Left renal pelvis (tissue), 4 donors: ENCODE measurements at regions not wholly inside any gene's neighbourhood (a gene's known extent, or its start where the extent isn't known, plus 50 kb on each side); places are given as distances from the start of the nearest gene placed in this dataset.
A peak's percentile ranks its signal among the peaks of the same experiment; 100 is the strongest.

Experiments
- DNase-seq, 4 donors: peaks; one replicate each; pipeline ENCODE4 v3.0.0-alpha.2; 2013; ENCODE audit warnings: low read depth in 4 of 4, low spot score in 3 of 4

DNA sequence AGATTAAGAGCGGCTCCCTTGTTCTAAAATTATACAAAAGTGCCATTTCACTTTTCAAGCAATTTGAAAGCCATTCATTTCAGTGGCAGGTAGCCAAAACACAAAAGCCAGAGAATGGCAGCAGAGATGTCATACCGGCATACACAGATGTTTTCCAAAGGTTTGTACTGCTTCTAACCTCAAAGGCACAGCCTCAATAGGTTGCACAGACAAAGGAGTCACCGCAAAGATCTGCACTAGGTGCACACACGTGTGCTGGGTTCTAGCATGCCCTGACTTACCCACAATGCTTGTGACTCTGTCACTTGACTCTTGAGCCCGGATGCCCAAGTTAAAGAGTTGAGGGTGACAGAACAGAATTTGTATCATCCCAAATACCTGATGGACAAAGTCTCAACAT, 448.9 kb upstream of the ADGRL2 start:
- no peak for DNase-seq

DNA sequence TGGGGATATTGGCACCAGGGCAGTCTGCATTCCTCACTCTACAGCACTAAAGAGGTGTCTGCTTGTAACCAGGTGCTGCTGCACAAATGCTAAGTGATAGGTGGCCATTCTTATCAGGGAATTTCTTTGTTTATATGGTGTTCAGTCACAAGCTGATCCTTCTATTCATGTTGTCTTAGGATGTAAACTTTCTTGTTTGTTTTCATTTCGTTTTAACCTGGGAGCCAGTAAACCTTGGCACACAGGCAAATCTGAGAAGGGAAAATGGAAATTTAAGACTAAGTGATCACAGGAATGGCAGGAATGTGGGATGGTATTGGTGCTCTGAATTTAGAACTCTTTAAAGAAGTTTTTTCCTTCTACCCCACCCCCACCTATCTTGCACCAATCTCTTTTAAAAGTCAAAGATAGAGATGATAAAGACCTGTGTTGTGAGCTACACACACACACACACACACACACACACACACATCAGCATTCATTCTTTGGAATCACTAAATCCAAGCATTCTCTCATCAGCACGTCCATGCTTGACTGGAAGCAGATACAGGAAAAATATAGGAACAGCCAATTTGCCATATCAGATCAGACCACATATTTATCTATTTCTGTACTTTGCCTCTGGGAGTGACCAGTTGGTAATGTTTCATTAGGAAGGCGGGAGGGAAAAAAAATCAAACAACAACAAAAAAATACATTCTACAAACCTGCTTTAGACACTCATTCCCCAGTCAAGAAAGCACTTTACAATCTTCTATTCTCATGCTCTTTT, 451.4 kb upstream of the ADGRL2 start:
- DNase-seq: no peak

- no peak for DNase-seq
Measured at GRCh38 chr1:81345110-81345509, 455.6 kb upstream of the ADGRL2 start.

DNA sequence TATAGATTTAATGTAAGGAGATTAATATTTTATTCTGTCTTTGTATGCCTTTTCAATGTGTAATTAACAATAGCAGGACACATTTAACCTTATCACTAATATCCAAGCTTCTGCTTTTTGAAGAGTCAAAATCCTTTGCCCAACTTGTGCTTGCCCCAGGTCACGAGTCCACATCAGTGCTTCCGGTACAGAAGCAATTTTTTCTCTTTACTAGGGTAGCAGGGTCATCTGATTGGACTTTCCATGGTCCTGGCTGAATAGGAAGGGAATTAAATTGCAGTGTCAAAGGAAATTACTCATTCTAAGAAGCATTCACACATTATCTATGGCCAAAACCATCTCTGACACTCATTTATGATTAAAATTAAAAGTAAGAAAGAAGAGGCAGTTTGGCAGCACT, 460.5 kb upstream of the ADGRL2 start:
- DNase-seq: no peak

GRCh38 chr1:81337226-81337625, 463.5 kb upstream of the ADGRL2 start:
- DNase-seq: no peak

GRCh38 chr1:81335876-81336275, 464.9 kb upstream of the ADGRL2 start:
- DNase-seq: no peak

- DNase-seq: no peak
Measured at GRCh38 chr1:81330521-81330920, 470.2 kb upstream of the ADGRL2 start.

DNA sequence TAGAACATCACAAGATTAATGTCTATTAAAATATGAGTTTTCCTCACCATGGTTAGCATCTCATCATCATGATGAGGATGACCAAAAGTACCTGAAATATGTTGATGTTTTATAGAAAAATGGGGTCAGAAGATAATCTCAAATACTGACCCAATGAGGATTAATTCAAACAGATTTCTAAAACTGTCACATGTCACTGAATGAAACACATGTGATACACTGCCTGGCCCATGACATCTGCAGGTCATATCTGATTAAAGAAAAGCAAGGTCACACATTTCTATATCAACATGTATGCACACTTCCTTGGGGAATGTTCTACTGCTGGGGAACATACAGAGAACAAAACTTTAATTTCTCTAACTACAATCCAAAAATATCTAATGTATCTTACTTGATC, 470.6 kb upstream of the ADGRL2 start:
- DNase-seq: no peak

DNA sequence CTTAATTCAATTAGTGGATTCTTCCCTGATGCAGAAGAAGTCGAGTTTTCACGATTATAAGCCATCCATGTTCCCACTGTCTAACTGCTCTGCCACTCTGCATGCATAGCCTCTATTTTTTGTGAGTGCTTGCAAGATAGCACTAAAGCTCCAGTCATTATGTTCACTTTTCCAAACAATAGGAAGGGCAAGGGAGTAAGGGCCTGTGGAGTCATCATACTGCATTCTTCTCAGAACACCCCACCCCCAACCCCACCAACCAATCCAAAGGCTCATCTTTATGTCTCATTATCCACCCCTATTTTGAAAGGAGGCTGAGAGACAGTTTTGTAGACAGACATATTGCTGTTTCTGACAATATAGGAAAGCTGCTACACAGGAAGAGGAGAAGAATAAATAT, 471.7 kb upstream of the ADGRL2 start:
- DNase-seq: no peak

GRCh38 chr1:81327743-81328142, 473.0 kb upstream of the ADGRL2 start:
- DNase-seq: no peak

DNA sequence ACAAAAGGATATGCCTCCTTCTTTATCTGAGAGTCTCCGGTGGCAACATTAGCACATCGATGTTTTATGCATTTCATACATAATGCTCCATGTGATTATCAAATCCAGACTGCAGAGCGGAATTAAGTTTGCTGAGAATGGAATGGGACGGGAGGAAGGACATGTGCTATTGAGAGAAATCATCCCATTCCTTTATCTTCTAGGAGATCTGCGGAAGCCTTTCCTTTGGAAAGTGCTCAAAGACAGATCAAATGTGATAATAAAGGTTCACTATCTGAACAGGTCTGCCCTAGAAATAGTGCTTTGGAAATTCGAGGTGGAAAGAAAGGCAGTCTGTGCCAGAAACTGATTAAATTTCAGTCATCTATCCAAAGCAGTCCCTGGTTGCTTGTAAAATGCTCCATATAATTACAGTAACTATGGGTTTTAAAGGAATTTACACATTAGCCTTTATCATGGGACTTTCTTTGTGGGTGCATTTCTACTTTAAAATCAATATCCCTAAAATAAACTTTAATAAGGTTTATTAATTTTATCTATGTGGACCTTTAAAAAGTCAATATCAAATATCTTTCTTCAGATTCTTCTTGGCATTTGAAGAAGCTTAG, 473.5 kb upstream of the ADGRL2 start:
- DNase-seq: no peak

DNA sequence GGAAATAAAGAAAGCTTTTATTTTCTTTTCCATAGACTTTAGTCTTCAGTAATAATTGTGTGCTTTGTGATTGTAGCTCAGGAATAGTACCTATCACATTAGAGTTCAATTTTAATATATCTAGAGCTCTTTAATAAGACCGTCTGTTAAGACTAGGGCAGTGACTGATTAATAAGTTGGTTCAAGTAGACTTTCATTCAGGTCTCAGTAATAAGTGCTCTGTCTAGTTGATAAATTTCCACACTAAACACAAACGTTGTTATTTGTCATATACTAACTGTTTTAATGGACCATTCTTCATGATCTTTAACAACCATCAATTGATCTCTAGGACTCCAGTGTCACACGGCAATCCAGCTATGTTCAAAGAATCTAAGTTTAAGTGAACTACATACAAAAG, 474.5 kb upstream of the ADGRL2 start:
- DNase-seq: no peak

- no peak for DNase-seq
Measured at GRCh38 chr1:81325397-81325796, 475.3 kb upstream of the ADGRL2 start.

- DNase-seq: no peak
Measured at GRCh38 chr1:81323862-81324261, 476.9 kb upstream of the ADGRL2 start.

DNA sequence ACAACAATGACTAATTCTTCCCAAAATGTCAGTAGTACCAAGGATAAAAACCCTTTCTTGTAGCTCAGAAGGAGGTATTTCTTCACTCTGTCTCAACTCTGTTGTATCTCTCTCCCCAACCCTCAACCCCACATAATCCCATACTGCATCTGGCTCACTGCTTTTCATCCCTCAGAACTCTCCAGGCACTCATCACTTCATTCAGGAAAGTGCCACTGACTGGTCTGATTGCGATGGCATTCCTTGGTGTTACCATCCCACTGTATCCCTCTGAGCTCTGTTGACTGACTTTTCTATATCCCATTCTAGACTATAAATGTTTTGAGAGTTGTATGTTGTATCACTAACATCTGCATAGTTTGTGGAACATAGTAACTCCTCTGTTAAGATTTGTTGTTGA, 483.5 kb upstream of the ADGRL2 start:
- DNase-seq: no peak

- no peak for DNase-seq
Measured at GRCh38 chr1:81314513-81315233, 486.1 kb upstream of the ADGRL2 start.

GRCh38 chr1:81313289-81313688, 487.4 kb upstream of the ADGRL2 start:
- no peak for DNase-seq

DNA sequence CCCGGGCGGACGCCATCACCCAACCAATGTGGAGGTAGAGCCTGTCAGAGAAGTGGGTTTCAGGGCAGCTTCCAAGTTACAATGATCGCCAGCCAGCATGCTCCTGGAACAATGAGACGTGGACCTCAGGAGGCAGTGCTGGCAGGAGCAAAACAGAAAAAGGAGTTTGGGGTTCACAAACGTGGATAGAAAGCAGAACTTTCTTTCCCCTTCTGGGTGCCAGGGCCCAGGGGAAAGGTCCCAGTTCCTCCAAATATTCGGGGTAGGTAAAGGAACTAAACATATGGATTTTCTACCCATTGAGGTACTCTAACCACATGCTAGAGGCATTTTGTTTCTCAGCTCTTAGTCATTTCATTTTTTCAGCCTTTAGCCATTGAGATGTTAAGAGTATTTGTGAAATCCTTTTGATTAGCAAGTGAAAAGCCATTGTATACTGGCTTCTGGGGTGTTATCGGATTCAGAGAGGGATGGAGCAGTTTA, 488.4 kb upstream of the ADGRL2 start:
- no peak for DNase-seq

DNA sequence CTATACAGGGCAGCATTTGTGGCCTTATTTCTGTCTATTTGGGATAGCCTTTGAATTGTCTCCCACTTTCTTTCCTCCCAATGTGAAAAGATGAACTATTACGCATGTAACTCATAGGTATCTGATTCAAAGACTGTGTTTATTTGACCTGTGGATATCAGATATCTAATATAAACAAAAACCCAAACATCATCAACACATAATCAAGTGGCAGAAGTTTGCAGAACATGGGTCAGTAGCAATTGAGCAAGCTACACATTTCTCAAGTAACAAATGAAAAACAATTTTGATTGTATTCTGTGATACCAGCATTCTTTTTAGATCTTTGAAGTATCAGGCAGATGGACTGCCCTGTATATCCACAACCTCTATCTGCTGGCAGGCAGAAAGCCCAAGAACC, 490.5 kb upstream of the ADGRL2 start:
- DNase-seq: no peak

DNA sequence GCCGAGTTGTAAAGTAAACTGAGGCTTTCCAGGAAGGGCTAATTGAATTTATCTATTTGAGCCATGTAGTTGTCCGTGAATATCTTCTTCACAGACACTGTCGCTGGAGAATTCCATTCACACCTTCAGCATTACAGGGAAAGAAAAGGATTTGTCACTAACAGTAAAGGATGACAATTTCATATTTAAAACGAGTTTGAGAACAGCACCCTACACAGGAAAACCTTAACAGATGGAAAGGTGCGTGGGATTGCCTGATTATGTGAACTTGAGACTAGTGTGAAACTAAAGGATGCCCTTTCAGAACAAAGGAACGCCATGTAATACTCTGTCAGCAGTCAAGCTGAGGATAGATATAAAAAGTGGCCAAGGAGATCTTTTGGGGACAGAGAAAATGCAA, 492.5 kb upstream of the ADGRL2 start:
- no peak for DNase-seq

DNA sequence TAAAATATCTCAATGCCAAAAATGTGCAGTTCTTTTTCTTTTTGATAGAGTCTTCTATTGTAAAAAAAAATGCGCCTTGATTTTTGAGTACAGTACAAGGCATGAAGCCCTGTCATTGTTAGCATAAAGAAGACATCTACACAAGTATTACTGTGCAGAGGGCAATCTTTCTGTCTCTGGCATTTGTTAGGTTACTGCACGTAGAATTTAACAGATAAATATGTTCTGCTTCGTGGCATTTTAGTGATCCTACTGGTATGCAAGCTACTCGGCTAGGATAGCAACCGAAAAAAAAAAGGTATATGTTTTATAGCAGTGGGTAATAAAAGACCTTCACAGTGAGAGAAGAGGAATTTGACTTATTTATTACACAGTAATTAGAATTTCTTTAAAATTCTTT, 492.9 kb upstream of the ADGRL2 start:
- DNase-seq: no peak

- DNase-seq: peak; percentile 37 to 58 (median 45)
Measured at GRCh38 chr1:81305997-81306452, 494.7 kb upstream of the ADGRL2 start.
